ENCODE measurements at regions not wholly inside any gene's neighbourhood (a gene's known extent, or its start where the extent isn't known, plus 50 kb on each side); places are given as distances from the start of the nearest gene placed in this dataset.

- no peaks in the 10 kb centered on the region for H3K36me3 ChIP-seq
- peak in 1 of 2 donors; percentile 64 for DNase-seq
Measured at GRCh38 chr16:61580579-61580978, 455.7 kb downstream of the CDH8 start.

GRCh38 chr16:61579195-61579594, 457.0 kb downstream of the CDH8 start:
- H3K27me3 ChIP-seq = no peaks in the 10 kb centered on the region
- H3K4me3 ChIP-seq = no peak overlapping the region
- TF ChIP-seq POLR2AphosphoS5 (IDR thresholded peaks at IDR 0.05) (no peak), CTCF (IDR thresholded peaks at IDR 0.05) (no peak), EP300 (IDR thresholded peaks at IDR 0.05) (no peak), POLR2A (IDR thresholded peaks at IDR 0.05) (no peak)
- H3K4me1 ChIP-seq = no peaks in the 10 kb centered on the region
- WGBS, 2 donors = 49 to 74% methylated on average over 2 of the region's 2 CpGs
- ATAC-seq (ENCODE audit: low FRiP score in 2 of 2) (no peak), DNase-seq (no peak)
- no peaks in the 10 kb centered on the region for H3K9me3 ChIP-seq
- no peaks in the 10 kb centered on the region for H3K36me3 ChIP-seq
- no peak overlapping the region for H3K27ac ChIP-seq

More at GRCh38 chr16:61580579-61580978, 455.7 kb downstream of the CDH8 start:
- 90 to 97% methylated on average over 17 of the region's 17 CpGs for WGBS, 2 donors
- Histone ChIP-seq H3K4me1 (no peaks in the 10 kb centered on the region), H3K4me3 (no peak overlapping the region), H3K9me3 (no peaks in the 10 kb centered on the region), H3K27ac (no peak overlapping the region), H3K27me3 (no peaks in the 10 kb centered on the region)
- peak; percentile 16 to 57 for ATAC-seq (ENCODE audit: low FRiP score in 2 of 2)
- TF ChIP-seq POLR2AphosphoS5 (IDR thresholded peaks at IDR 0.05) (no peak), CTCF (IDR thresholded peaks at IDR 0.05) (no peak), EP300 (IDR thresholded peaks at IDR 0.05) (no peak), POLR2A (IDR thresholded peaks at IDR 0.05) (no peak)

GRCh38 chr16:61576476-61576875, 459.8 kb downstream of the CDH8 start:
- peak in 1 of 2 donors; percentile 29 for ATAC-seq (ENCODE audit: low FRiP score in 2 of 2)
- no peak for TF ChIP-seq POLR2A (IDR thresholded peaks at IDR 0.05)
- TF ChIP-seq POLR2AphosphoS5 (IDR thresholded peaks at IDR 0.05) = no peak
- TF ChIP-seq CTCF (IDR thresholded peaks at IDR 0.05) = no peak
- 80 to 81% methylated on average over 1 to 5 of the region's 5 CpGs for WGBS, 2 donors
- H3K27ac ChIP-seq = no peak overlapping the region
- no peaks in the 10 kb centered on the region for H3K36me3 ChIP-seq
- no peaks in the 10 kb centered on the region for H3K9me3 ChIP-seq
- no peak for DNase-seq
- no peak overlapping the region for H3K4me3 ChIP-seq
- H3K4me1 ChIP-seq = no peaks in the 10 kb centered on the region
- no peaks in the 10 kb centered on the region for H3K27me3 ChIP-seq

- no peak for DNase-seq
- Histone ChIP-seq H3K4me3 (no peak overlapping the region), H3K36me3 (no peaks in the 10 kb centered on the region), H3K9me3 (no peaks in the 10 kb centered on the region), H3K27ac (no peak overlapping the region), H3K27me3 (no peaks in the 10 kb centered on the region), H3K4me1 (no peaks in the 10 kb centered on the region)
- 71 to 84% methylated on average over 3 of the region's 3 CpGs for WGBS, 2 donors
- TF ChIP-seq CTCF (IDR thresholded peaks at IDR 0.05) (no peak), POLR2AphosphoS5 (IDR thresholded peaks at IDR 0.05) (no peak), EP300 (IDR thresholded peaks at IDR 0.05) (no peak), POLR2A (IDR thresholded peaks at IDR 0.05) (no peak)
- no peak for ATAC-seq (ENCODE audit: low FRiP score in 2 of 2)
Measured at GRCh38 chr16:61575617-61576016, 460.6 kb downstream of the CDH8 start.

- Histone ChIP-seq H3K36me3 (no peaks in the 10 kb centered on the region), H3K4me3 (no peak overlapping the region), H3K27me3 (no peaks in the 10 kb centered on the region), H3K9me3 (no peaks in the 10 kb centered on the region), H3K27ac (no peak overlapping the region), H3K4me1 (no peaks in the 10 kb centered on the region)
- 89 to 90% methylated on average over 2 of the region's 2 CpGs for WGBS, 2 donors
- no peak for TF ChIP-seq EP300 (IDR thresholded peaks at IDR 0.05)
- no peak for TF ChIP-seq POLR2AphosphoS5 (IDR thresholded peaks at IDR 0.05)
- no peak for TF ChIP-seq CTCF (IDR thresholded peaks at IDR 0.05)
- TF ChIP-seq POLR2A (IDR thresholded peaks at IDR 0.05) = no peak
- ATAC-seq (ENCODE audit: low FRiP score in 2 of 2) (no peak), DNase-seq (no peak)
Measured at GRCh38 chr16:61569028-61569427, 467.2 kb downstream of the CDH8 start.

Data from upper lobe of left lung (tissue), 6 donors.